ENCODE measurements at regions not wholly inside any gene's neighbourhood (a gene's known extent, or its start where the extent isn't known, plus 50 kb on each side); places are given as distances from the start of the nearest gene placed in this dataset.

- TF ChIP-seq CTCF (IDR thresholded peaks at IDR 0.05; ENCODE audit: partially characterized antibody, unreplicated experiment), result no peak
- Mint-ChIP-seq H3K27ac (ENCODE audit: unreplicated experiment) (no peak overlapping the region), H3K27me3 (ENCODE audit: unreplicated experiment) (peaks cover 3% of the 10 kb centered on the region), H3K4me3 (ENCODE audit: unreplicated experiment) (no peak overlapping the region), H3K4me1 (ENCODE audit: low read depth, unreplicated experiment) (no peaks in the 10 kb centered on the region), H3K9me3 (ENCODE audit: unreplicated experiment) (peaks cover 23% of the 10 kb centered on the region), H3K36me3 (ENCODE audit: unreplicated experiment) (no peaks in the 10 kb centered on the region)
- DNase-seq, result no peak
Measured at GRCh38 chr7:153398789-153399553, 639.4 kb downstream of the ACTR3B start.

GRCh38 chr7:153399554-153399940 is 640.0 kb downstream of the ACTR3B start:
- H3K27me3 Mint-ChIP-seq (ENCODE audit: unreplicated experiment), result peaks cover 3% of the 10 kb centered on the region
- no peak for DNase-seq
- H3K4me1 Mint-ChIP-seq (ENCODE audit: low read depth, unreplicated experiment), result no peaks in the 10 kb centered on the region
- H3K9me3 Mint-ChIP-seq (ENCODE audit: unreplicated experiment), result peaks cover 23% of the 10 kb centered on the region
- TF ChIP-seq CTCF (IDR thresholded peaks at IDR 0.05; ENCODE audit: partially characterized antibody, unreplicated experiment), result no peak
- no peak overlapping the region for H3K4me3 Mint-ChIP-seq (ENCODE audit: unreplicated experiment)
- H3K36me3 Mint-ChIP-seq (ENCODE audit: unreplicated experiment), result no peaks in the 10 kb centered on the region
- H3K27ac Mint-ChIP-seq (ENCODE audit: unreplicated experiment), result no peak overlapping the region

GRCh38 chr7:153400735-153401593 is 641.4 kb downstream of the ACTR3B start:
- TF ChIP-seq CTCF (IDR thresholded peaks at IDR 0.05; ENCODE audit: partially characterized antibody, unreplicated experiment), result no peak
- peaks cover 23% of the 10 kb centered on the region for H3K9me3 Mint-ChIP-seq (ENCODE audit: unreplicated experiment)
- H3K27me3 Mint-ChIP-seq (ENCODE audit: unreplicated experiment), result peaks cover 3% of the 10 kb centered on the region
- no peak for DNase-seq
- H3K36me3 Mint-ChIP-seq (ENCODE audit: unreplicated experiment), result peaks cover 3% of the 10 kb centered on the region
- H3K4me3 Mint-ChIP-seq (ENCODE audit: unreplicated experiment), result no peak overlapping the region
- H3K27ac Mint-ChIP-seq (ENCODE audit: unreplicated experiment), result no peak overlapping the region
- H3K4me1 Mint-ChIP-seq (ENCODE audit: low read depth, unreplicated experiment), result no peaks in the 10 kb centered on the region

- peaks cover 23% of the 10 kb centered on the region for H3K9me3 Mint-ChIP-seq (ENCODE audit: unreplicated experiment)
- no peak for TF ChIP-seq CTCF (IDR thresholded peaks at IDR 0.05; ENCODE audit: partially characterized antibody, unreplicated experiment)
Measured at GRCh38 chr7:153401795-153402720, 642.5 kb downstream of the ACTR3B start.

More at GRCh38 chr7:153401795-153402720, 642.5 kb downstream of the ACTR3B start:
- Mint-ChIP-seq H3K4me3 (ENCODE audit: unreplicated experiment) (no peak overlapping the region), H3K27ac (ENCODE audit: unreplicated experiment) (no peak overlapping the region), H3K4me1 (ENCODE audit: low read depth, unreplicated experiment) (no peaks in the 10 kb centered on the region), H3K27me3 (ENCODE audit: unreplicated experiment) (peaks cover 3% of the 10 kb centered on the region), H3K36me3 (ENCODE audit: unreplicated experiment) (peaks cover 3% of the 10 kb centered on the region)
- DNase-seq, result no peak
